DMS 273 (cell line): ENCODE measurements at regions not wholly inside any gene's neighbourhood (a gene's known extent, or its start where the extent isn't known, plus 50 kb on each side); places are given as distances from the start of the nearest gene placed in this dataset.

Experiments
- DNase-seq: peaks from one replicate; lab custom pipeline; 2025; ENCODE audit not compliant: unreplicated experiment; lab: John Stamatoyannopoulos, UW

- no peak for DNase-seq
Measured at GRCh38 chr18:46265196-46266156, 161.3 kb downstream of the HAUS1 start.

GRCh38 chr18:46266473-46266872 is 162.3 kb downstream of the HAUS1 start:
- no peak for DNase-seq

- no peak for DNase-seq
Measured at GRCh38 chr18:46268671-46269070, 164.5 kb downstream of the HAUS1 start.

GRCh38 chr18:46269275-46269674 is 165.1 kb downstream of the HAUS1 start:
- DNase-seq, result no peak

- no peak for DNase-seq
Measured at GRCh38 chr18:46271488-46271887, 167.3 kb downstream of the HAUS1 start.

- DNase-seq, result no peak
Measured at GRCh38 chr18:46273861-46274260, 169.7 kb downstream of the HAUS1 start.

- no peak for DNase-seq
Measured at GRCh38 chr18:46274266-46274665, 170.1 kb downstream of the HAUS1 start.

GRCh38 chr18:46275370-46275769 is 171.2 kb downstream of the HAUS1 start:
- DNase-seq, result no peak

- DNase-seq, result no peak
Measured at GRCh38 chr18:46276748-46277147, 172.6 kb downstream of the HAUS1 start.

GRCh38 chr18:46278481-46279465 is 174.6 kb downstream of the HAUS1 start:
- DNase-seq, result peak; percentile 14

- no peak for DNase-seq
Measured at GRCh38 chr18:46279673-46280072, 175.5 kb downstream of the HAUS1 start.

GRCh38 chr18:46281185-46282176 is 177.3 kb downstream of the HAUS1 start:
- peak; percentile 87 for DNase-seq

GRCh38 chr18:46282177-46282570 is 178.0 kb downstream of the HAUS1 start:
- DNase-seq, result no peak

GRCh38 chr18:46282646-46283045 is 178.5 kb downstream of the HAUS1 start:
- DNase-seq, result no peak

- no peak for DNase-seq
Measured at GRCh38 chr18:46283268-46283667, 179.1 kb downstream of the HAUS1 start.

GRCh38 chr18:46283895-46284295 is 179.7 kb downstream of the HAUS1 start:
- peak; percentile 59 for DNase-seq

- DNase-seq, result no peak
Measured at GRCh38 chr18:46289463-46289862, 185.3 kb downstream of the HAUS1 start.

- DNase-seq, result no peak
Measured at GRCh38 chr18:46289931-46290330, 185.7 kb downstream of the HAUS1 start.

GRCh38 chr18:46290440-46291020 is 186.3 kb downstream of the HAUS1 start:
- no peak for DNase-seq

- DNase-seq, result no peak
Measured at GRCh38 chr18:46291149-46291548, 187.0 kb downstream of the HAUS1 start.
